ENCODE measurements at regions not wholly inside any gene's neighbourhood (a gene's known extent, or its start where the extent isn't known, plus 50 kb on each side); places are given as distances from the start of the nearest gene placed in this dataset.

GRCh38 chr13:33722216-33722915 is 95.6 kb upstream of the RFC3 start:
- no peak for ATAC-seq (ENCODE audit: low FRiP score)
- no peak for DNase-seq (ENCODE audit: low spot score)
- TF ChIP-seq CTCF (IDR thresholded peaks at IDR 0.05), result no peak

- no peak for TF ChIP-seq CTCF (IDR thresholded peaks at IDR 0.05)
- ATAC-seq (ENCODE audit: low FRiP score), result no peak
- no peak for DNase-seq (ENCODE audit: low spot score)
Observed at GRCh38 chr13:33723365-33723764, 94.6 kb upstream of the RFC3 start.

GRCh38 chr13:33723772-33724435 is 94.0 kb upstream of the RFC3 start:
- no peak for TF ChIP-seq CTCF (IDR thresholded peaks at IDR 0.05)
- ATAC-seq (ENCODE audit: low FRiP score) (peak; percentile 87), DNase-seq (ENCODE audit: low spot score) (peak; percentile 41)

GRCh38 chr13:33725340-33725739 is 92.6 kb upstream of the RFC3 start:
- no peak for DNase-seq (ENCODE audit: low spot score)
- ATAC-seq (ENCODE audit: low FRiP score), result no peak

GRCh38 chr13:33727297-33728083 is 90.5 kb upstream of the RFC3 start:
- TF ChIP-seq CTCF (IDR thresholded peaks at IDR 0.05), result no peak
- no peak for ATAC-seq (ENCODE audit: low FRiP score)
- no peak for DNase-seq (ENCODE audit: low spot score)

More at GRCh38 chr13:33725340-33725739, 92.6 kb upstream of the RFC3 start:
- no peak for TF ChIP-seq CTCF (IDR thresholded peaks at IDR 0.05)

GRCh38 chr13:33728271-33729037 is 89.5 kb upstream of the RFC3 start:
- ATAC-seq (ENCODE audit: low FRiP score), result no peak
- no peak for TF ChIP-seq CTCF (IDR thresholded peaks at IDR 0.05)
- DNase-seq (ENCODE audit: low spot score), result no peak

Measured in omental fat pad (tissue), 3 donors.